ENCODE measurements at regions not wholly inside any gene's neighbourhood (a gene's known extent, or its start where the extent isn't known, plus 50 kb on each side); places are given as distances from the start of the nearest gene placed in this dataset.
A peak's percentile ranks its signal among the peaks of the same experiment; 100 is the strongest.
"Not testable (repeated sequence)": the region's sequence is repeated elsewhere in the genome, so short reads cannot be mapped to it uniquely, and the experiment has no call there.

GRCh38 chr9:110032532-110032931, 175.4 kb downstream of the C9orf152 start:
- H3K36me3 Mint-ChIP-seq (ENCODE audit: low read depth); H3K27me3 Mint-ChIP-seq; ATAC-seq (replicated peaks); H3K9me3 Mint-ChIP-seq; H3K4me3 Mint-ChIP-seq; H3K27ac Mint-ChIP-seq: not testable (repeated sequence)
- H3K4me1 Mint-ChIP-seq: peaks cover 12% of the 10 kb centered on the region

DNA sequence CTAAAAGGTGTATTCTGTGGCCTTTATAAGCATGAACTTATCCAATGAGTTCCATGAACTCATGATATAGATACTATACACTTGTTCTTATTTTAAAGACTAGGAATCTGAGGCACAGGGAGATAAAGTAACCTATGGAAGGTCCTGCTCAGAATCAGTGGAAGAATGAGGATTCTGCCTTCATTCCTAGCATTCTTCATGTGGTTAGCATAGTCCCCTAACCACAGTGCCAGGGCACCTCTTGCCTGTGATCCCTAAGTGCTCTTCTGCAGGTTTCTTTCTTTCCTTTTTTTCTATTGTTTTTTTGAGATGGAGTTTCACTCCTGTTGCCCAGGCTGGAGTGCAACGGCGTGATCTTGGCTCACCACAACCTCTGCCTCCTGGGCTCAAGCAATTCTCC, 174.1 kb downstream of the C9orf152 start:
- Mint-ChIP-seq H3K27me3 (no peaks in the 10 kb centered on the region), H3K9me3 (no peaks in the 10 kb centered on the region), H3K4me1 (peaks cover 12% of the 10 kb centered on the region), H3K27ac (no peak overlapping the region), H3K36me3 (ENCODE audit: low read depth) (no peaks in the 10 kb centered on the region), H3K4me3 (no peak overlapping the region)
- ATAC-seq (replicated peaks): no peak

DNA sequence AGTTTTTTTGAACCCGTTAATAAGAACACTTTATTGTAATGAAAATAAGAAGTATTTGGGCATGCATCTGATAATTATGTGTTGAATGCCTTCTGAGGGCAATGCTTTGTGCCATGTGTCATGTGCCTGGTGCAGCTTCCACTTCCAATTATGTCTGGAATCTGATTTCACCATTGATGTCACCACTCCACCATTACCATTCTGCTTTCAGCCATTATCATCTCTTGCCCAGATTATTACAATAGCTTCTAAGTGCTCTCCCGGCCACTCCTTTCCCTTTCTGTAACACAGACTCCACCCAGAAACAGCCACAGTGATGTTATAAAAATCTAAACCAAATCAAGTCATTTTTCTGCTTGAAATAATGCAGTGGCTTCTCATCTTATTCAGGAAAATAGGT, 171.7 kb downstream of the C9orf152 start:
- no peak overlapping the region for H3K4me3 Mint-ChIP-seq
- ATAC-seq (replicated peaks): no peak
- H3K4me1 Mint-ChIP-seq: no peaks in the 10 kb centered on the region
- no peaks in the 10 kb centered on the region for H3K36me3 Mint-ChIP-seq (ENCODE audit: low read depth)
- no peaks in the 10 kb centered on the region for H3K9me3 Mint-ChIP-seq
- H3K27me3 Mint-ChIP-seq: no peaks in the 10 kb centered on the region
- no peak overlapping the region for H3K27ac Mint-ChIP-seq

DNA sequence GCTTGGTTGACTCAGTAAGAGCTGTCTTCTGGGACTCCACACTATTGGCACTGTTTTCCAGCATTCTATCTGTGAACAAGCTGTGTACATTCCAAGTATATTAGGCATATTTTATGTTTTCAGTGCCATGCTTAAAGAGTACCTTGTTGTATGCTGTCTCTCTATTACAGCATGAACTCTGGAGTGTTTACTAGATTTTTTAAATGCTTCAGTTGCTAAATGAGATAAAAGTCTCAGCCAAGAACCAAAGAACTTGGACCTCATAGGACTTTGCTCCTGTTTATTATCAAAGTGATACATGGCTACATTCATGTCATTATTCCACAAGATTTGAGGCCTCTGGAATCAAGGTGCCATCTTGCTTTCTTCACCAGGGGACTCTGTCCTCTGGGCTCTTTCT, 167.2 kb downstream of the C9orf152 start:
- Mint-ChIP-seq H3K4me3 (no peak overlapping the region), H3K9me3 (no peaks in the 10 kb centered on the region), H3K27ac (no peak overlapping the region), H3K4me1 (no peaks in the 10 kb centered on the region), H3K27me3 (no peaks in the 10 kb centered on the region), H3K36me3 (ENCODE audit: low read depth) (no peaks in the 10 kb centered on the region)
- ATAC-seq (replicated peaks): no peak

GRCh38 chr9:110041452-110041851, 166.5 kb downstream of the C9orf152 start:
- no peaks in the 10 kb centered on the region for H3K27me3 Mint-ChIP-seq
- H3K27ac Mint-ChIP-seq: no peak overlapping the region
- ATAC-seq (replicated peaks): no peak
- H3K4me1 Mint-ChIP-seq: no peaks in the 10 kb centered on the region
- H3K36me3 Mint-ChIP-seq (ENCODE audit: low read depth): no peaks in the 10 kb centered on the region
- H3K4me3 Mint-ChIP-seq: no peak overlapping the region
- H3K9me3 Mint-ChIP-seq: no peaks in the 10 kb centered on the region

- Mint-ChIP-seq H3K36me3 (ENCODE audit: low read depth) (peaks cover 16% of the 10 kb centered on the region), H3K4me3 (peak overlapping the region; percentile 89), H3K27me3 (peaks cover 4% of the 10 kb centered on the region), H3K27ac (peak overlapping the region; percentile 78), H3K9me3 (no peaks in the 10 kb centered on the region), H3K4me1 (peaks cover 10% of the 10 kb centered on the region)
- no peak for ATAC-seq (replicated peaks)
Measured at GRCh38 chr9:110047232-110047954, 160.6 kb downstream of the C9orf152 start.

DNA sequence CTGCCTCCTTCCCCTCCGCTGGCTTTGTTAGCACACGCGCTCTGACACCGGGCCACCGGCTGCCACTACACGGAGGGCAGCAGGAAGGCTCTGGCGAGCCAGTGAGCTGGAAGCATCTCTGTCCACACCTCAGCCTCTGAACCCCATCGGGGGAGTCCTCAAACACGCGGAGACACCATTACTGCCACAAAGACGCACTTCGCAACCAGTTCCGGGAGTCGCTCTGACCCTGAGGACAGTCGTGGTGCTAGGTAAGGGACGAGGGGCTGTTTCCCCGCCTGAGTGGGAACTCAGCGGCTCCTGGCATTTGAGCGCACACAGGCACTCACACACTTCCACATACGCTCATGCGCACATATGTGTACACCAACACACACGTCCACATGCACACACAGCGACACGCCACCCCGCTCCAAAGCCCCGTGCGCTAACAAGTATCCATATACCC, 160.0 kb downstream of the C9orf152 start:
- peak overlapping the region; percentile 89 for H3K4me3 Mint-ChIP-seq
- peak; percentile 51 for ATAC-seq (replicated peaks)
- peaks cover 16% of the 10 kb centered on the region for H3K36me3 Mint-ChIP-seq (ENCODE audit: low read depth)
- H3K27me3 Mint-ChIP-seq: peaks cover 4% of the 10 kb centered on the region
- peaks cover 10% of the 10 kb centered on the region for H3K4me1 Mint-ChIP-seq
- H3K27ac Mint-ChIP-seq: peak overlapping the region; percentile 78
- H3K9me3 Mint-ChIP-seq: no peaks in the 10 kb centered on the region

GRCh38 chr9:110048403-110048975, 159.5 kb downstream of the C9orf152 start:
- Mint-ChIP-seq H3K4me1 (peaks cover 10% of the 10 kb centered on the region), H3K27me3 (peaks cover 4% of the 10 kb centered on the region), H3K4me3 (peak overlapping the region; percentile 89), H3K27ac (peak overlapping the region; percentile 78), H3K9me3 (no peaks in the 10 kb centered on the region), H3K36me3 (ENCODE audit: low read depth) (peaks cover 16% of the 10 kb centered on the region)
- ATAC-seq (replicated peaks): peak; percentile 84

- peak overlapping the region; percentile 78 for H3K27ac Mint-ChIP-seq
- peaks cover 10% of the 10 kb centered on the region for H3K4me1 Mint-ChIP-seq
- H3K27me3 Mint-ChIP-seq: peaks cover 4% of the 10 kb centered on the region
- peaks cover 16% of the 10 kb centered on the region for H3K36me3 Mint-ChIP-seq (ENCODE audit: low read depth)
- H3K4me3 Mint-ChIP-seq: peak overlapping the region; percentile 89
- ATAC-seq (replicated peaks): peak; percentile 22
- H3K9me3 Mint-ChIP-seq: no peaks in the 10 kb centered on the region
Measured at GRCh38 chr9:110048976-110049698, 158.8 kb downstream of the C9orf152 start.

DNA sequence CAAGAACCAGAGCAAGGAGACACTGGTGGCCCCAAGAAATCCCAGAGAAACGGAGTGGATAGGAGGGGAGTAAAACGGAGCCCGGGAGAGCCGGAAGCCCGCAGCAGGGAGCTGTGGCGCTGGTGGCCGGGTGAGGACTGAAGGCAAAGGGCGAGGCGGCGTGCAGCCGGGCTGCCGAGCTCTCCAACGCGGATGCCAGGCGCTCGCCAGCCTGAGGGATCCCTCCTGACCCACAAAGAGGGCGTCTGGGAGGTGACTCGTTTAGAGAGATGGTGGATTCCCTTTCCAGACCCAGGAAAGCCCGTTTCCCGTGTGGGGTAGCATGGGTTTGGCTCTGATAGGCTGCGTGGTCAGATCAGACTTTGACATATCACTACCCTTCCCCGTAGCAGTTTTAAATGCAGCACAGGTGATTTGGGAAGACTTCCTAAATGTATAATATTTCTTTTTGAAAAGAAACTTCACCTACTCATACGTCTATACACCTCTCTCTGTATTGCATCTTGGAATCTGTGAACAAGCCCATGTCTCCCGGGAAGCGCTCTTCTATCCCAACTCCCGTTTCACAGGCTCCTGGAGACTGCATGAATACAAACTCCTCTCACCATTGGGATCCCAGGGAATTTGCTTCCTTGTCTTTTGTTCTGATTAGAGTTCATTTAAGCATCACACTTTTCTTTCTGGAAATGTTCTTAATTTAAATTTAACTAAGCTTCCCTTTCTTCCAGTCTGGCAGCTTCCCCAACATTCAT, 158.1 kb downstream of the C9orf152 start:
- Mint-ChIP-seq H3K36me3 (ENCODE audit: low read depth) (peaks cover 16% of the 10 kb centered on the region), H3K4me3 (peak overlapping the region; percentile 89), H3K4me1 (peaks cover 10% of the 10 kb centered on the region), H3K9me3 (no peaks in the 10 kb centered on the region), H3K27ac (peak overlapping the region; percentile 78), H3K27me3 (peaks cover 4% of the 10 kb centered on the region)
- peak; percentile 41 for ATAC-seq (replicated peaks)

- Mint-ChIP-seq H3K36me3 (ENCODE audit: low read depth) (peaks cover 16% of the 10 kb centered on the region), H3K9me3 (no peaks in the 10 kb centered on the region), H3K4me1 (peaks cover 10% of the 10 kb centered on the region), H3K4me3 (peak overlapping the region; percentile 89), H3K27ac (peak overlapping the region; percentile 78), H3K27me3 (peaks cover 4% of the 10 kb centered on the region)
- ATAC-seq (replicated peaks): peak; percentile 64
Measured at GRCh38 chr9:110050925-110051355, 157.0 kb downstream of the C9orf152 start.

GRCh38 chr9:110056062-110056461, 151.9 kb downstream of the C9orf152 start:
- H3K27ac Mint-ChIP-seq: no peak overlapping the region
- peaks cover 27% of the 10 kb centered on the region for H3K36me3 Mint-ChIP-seq (ENCODE audit: low read depth)
- no peaks in the 10 kb centered on the region for H3K27me3 Mint-ChIP-seq
- ATAC-seq (replicated peaks): no peak
- no peaks in the 10 kb centered on the region for H3K9me3 Mint-ChIP-seq
- H3K4me1 Mint-ChIP-seq: peaks cover 17% of the 10 kb centered on the region
- H3K4me3 Mint-ChIP-seq: no peak overlapping the region

DNA sequence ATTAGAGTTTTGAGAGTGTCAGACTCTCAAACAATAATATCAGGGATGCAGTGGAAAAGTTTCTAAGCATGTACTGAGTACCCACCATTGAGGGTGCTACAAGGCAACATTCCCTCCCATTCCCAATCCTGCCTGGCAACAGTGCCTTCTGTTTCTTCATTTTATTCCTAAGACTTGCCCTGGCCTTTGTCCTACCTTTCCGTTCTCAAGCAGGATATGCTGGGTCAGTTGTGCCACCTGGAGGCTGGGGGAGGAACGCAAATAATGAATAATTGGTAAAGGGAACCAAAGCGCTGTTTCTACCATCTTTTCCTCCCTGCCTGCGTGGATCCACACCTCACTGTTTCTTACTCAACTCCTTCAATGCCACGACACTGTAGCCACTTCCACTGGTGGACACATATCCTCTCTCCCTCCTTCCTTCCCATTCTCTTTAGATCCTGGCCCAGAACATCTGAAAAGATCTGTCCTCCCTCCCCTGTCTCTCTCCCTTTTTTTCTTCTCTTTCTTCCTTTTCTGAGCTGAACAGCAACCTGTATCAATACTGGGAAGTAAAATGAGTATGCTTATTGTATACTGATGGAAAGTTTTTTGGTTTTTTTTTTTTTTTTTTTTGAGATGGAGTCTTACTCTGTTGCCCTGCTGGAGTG, 149.5 kb downstream of the C9orf152 start:
- Mint-ChIP-seq H3K4me1 (peaks cover 11% of the 10 kb centered on the region), H3K4me3 (no peak overlapping the region), H3K36me3 (ENCODE audit: low read depth) (peaks cover 16% of the 10 kb centered on the region), H3K27ac (no peak overlapping the region), H3K9me3 (no peaks in the 10 kb centered on the region), H3K27me3 (no peaks in the 10 kb centered on the region)
- ATAC-seq (replicated peaks): peak; percentile 69

- Mint-ChIP-seq H3K4me3 (no peak overlapping the region), H3K36me3 (ENCODE audit: low read depth) (peaks cover 16% of the 10 kb centered on the region), H3K27ac (no peak overlapping the region), H3K9me3 (no peaks in the 10 kb centered on the region), H3K4me1 (peaks cover 11% of the 10 kb centered on the region), H3K27me3 (no peaks in the 10 kb centered on the region)
- ATAC-seq (replicated peaks): no peak
Measured at GRCh38 chr9:110059461-110059860, 148.5 kb downstream of the C9orf152 start.

Measured in activated T-helper 17 cell treated with anti-CD3 and anti-CD28 coated beads, Interleukin-2, amount 50 U/mL, for 72 hours (primary cell).